Inflammatory macrophage treated with lipopolysaccharide for 4 hours (primary cell): ENCODE measurements at regions not wholly inside any gene's neighbourhood (a gene's known extent, or its start where the extent isn't known, plus 50 kb on each side); places are given as distances from the start of the nearest gene placed in this dataset.
A peak's percentile ranks its signal among the peaks of the same experiment; 100 is the strongest.
"Not testable (repeated sequence)": the region's sequence is repeated elsewhere in the genome, so short reads cannot be mapped to it uniquely, and the experiment has no call there.

Experiments used
- DNase-seq: peaks from one replicate; pipeline ENCODE4 v3.0.0-alpha.2; 2020

DNA sequence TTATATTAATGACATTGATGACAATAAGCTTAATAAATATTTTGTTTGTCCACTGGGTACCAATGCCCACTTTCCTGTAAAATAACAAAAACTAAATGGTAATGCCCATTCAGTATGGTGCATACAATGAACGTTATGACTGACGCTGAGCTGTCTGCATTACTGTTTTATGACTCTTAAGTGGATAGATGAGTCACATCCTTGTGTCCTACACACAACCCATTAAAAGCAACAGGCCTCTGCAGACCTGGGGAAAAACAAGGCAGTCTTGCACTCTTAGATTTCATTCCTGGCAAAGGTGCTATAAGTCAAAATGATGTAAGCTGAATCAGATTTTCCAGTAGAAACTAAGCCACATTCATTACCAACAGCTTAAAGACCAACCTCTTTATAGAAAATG, 176.3 kb upstream of the TMEM45B start:
- no peak for DNase-seq

DNA sequence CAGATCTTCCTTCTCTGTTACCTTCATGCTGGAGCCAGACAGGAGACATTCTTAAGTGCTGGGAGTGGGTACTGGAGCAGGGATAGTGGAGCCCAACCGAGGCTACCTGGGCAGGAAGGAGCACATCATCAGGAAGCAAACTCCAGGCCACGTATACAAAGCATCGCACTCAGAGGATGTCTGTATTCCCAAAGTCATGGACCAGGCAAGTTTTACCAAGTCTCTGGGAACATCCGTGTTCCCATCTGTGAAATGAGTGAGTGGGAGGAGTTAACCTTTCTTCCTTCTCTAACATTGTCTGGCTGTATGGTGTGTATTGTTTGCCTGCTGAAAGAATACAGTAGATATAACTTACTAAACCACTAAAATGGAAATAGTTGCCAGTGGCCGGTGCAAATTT, 175.0 kb upstream of the TMEM45B start:
- DNase-seq, result no peak

DNA sequence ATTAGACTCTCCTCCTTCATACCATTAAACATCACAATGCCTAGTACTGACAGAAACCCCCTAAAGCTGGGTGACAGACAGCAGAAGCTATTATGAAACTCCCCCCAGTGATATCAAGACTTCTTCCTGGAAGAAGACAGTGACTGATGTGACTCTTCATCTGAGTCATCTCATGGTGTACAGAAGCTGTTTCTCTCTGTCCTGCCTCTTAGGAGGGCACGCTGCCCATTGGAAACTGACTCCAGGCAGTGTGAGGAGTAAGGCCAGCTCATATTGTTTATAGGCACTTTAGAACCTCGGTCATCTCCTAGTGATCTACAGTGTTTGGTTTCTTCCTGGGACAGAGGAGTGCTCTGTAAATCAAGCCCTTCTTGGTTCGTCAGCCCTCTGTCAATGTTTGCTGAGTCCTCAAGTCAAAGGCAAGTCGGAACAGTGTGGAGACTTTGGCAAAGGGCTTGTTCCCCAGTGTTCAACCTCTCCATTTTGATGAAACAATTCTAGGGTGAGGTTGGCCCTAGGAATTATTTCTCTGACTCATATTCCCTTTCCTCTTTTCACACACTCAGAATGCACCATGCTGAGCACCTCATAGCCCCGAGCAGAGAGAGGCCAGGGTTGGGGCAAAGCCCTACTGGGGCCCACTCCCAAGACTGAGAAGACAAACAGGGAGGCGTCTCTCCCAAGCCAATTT, 172.5 kb upstream of the TMEM45B start:
- no peak for DNase-seq

DNA sequence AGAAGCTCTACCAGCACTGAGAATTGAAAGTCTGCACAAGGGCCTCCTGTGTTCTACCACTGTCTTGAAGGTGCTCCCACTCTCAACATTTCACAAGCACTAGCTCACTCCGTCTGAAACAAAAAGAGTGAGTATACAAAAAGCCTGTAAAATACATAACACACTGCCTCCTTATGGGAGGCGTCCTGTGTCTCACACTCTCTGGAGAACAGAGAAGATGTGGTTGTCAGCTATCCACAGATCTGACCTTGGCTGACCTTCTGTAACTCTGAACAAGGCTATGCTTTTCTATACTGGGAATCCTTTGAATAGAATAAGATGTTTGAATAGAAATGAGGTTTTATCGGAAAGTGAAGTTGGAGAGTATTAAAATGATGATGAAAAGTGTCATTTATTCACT, 171.3 kb upstream of the TMEM45B start:
- no peak for DNase-seq

DNA sequence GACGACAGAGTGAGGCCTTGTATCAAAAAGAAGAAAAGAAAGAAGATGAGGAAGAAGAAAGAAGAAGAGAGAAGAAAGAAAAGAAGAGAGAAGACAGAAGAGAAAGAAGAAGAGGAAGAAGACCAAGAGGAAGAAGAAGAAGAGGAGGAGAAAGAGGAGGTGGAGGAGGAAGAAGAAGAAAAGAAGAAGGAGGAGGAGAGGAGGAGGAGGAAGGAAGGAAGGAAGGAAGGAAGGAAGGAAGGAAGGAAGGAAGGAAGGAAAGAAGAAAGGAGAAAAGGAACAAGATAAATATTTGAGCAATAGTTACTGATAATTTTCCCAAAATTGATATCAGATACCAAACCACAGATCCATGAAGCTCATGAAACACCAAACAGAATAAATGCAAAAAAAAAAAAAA, 169.7 kb upstream of the TMEM45B start:
- DNase-seq, result no peak

DNA sequence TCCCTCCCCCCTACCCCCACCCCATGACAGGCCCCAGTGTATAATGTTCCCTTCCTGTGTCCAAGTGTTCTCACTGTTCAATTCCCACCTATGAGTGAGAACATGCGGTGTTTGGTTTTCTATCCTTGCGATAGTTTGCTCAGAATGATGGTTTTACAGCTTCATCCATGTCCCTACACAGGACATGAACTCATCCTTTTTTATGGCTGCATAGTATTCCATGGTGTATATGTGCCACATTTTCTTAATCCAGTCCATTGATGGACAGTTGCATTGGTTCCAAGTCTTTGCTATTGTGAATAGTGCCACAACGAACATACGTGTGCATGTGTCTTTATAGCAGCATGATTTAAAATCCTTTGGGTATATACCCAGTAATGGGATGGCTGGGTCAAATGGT, 165.6 kb upstream of the TMEM45B start:
- not testable (repeated sequence) for DNase-seq

DNA sequence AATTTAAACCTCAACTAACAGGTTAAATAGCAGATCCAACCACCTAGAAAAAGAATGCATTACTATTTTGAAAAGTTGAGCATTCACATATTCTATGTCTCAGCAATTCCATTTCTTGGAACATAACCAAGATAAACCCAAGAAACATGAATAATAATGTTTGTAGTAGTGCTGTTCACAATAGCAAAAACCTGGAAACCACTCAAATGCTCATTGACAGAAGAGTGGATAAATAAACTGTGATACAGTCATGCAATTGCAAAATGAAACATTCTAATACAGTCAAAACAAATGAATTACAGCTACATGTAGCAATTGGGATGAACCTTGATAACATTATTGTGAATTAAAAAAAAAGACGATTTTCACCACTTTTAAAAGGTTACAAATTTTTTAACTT, 162.8 kb upstream of the TMEM45B start:
- DNase-seq, result no peak

DNA sequence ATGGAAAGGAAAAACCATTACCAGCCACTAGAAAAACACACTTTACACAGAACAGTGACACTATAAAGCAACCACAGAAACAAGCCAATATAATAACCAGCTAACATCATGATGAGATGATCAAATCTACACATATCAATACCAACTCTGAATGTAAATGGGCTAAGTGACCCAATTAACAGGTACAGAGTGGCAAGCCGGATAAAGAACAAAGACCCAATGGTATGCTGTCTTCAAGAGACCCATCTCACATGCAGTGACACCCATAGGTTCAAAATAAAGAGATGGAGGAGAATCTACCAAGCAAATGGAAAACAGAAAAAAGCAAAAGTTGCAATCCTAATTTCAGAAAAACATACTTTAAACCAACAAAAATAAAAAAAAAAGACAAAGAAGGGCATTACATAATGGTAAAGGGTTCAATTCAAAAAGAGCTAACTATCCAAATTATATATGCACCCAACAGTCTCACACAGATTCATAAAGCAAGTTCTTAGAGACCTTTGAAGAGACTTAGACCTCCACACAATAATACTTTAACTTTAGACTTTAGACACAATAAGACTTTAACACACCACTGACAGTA, 160.3 kb upstream of the TMEM45B start:
- no peak for DNase-seq

DNA sequence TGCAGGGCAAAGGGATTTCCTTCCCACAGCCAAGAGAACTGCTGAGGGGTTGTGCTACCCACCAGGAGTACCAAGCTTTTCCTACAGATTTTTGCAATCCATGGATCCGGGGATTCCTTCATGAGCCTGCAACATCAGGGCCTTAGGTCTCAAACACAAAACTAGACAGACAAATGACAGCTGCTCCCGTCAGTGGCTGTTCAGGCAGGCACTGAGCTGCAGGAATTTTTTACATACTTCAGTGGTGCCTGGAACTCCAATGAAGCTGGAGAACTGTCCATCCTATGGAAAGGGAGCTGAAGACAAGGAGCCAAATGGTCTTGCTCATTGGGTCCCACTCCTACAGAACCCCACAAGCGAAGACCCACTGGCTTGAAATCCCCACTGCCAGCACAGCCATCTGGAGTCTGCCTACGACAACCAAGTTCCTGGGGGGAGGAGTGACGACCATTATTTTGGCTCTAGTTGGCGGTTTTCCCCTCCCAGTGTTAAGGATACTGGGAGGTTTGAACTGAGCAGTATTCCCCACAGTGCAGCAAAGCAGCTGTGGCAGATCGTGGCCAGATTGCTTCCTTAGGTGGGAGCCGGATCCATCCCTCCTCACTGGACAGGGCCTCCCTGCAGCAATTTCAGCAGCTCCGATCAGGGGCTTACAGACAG, 157.7 kb upstream of the TMEM45B start:
- no peak for DNase-seq

DNA sequence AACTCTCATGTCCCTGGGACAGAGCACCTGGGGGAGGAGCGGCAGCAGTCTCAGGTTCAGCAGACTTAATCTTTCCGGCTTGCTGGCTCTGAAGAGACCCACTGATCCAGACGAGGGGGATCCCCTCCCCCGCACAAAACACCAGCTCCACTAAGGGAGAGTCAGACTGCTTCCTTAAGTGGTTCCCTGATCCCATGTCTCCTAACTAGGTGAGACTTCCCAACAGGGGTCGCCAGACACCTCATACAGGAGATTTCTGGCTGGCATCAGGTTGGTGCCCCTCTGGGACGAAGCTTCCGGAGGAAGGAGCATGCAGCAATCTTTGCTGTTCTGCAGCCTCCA, 157.2 kb upstream of the TMEM45B start:
- DNase-seq, result no peak

DNA sequence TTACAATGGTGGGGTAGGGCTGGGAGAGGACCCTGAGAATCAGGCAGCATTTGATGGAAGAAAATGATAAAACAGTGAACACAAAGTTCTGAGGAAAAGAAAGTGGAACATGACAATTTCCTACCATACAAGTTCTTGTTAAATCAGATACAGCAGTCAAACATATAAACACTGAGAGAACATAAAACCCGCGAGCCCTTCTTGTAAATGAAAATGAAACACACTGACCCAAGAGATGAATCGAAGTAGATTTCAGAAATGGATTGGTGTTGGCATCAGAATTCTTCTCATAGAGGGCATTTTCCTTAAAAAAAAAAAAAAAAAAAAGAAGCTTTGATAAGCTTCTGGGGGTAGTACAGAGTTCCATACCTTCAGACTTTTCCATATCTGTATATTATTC, 134.7 kb upstream of the TMEM45B start:
- DNase-seq, result no peak

DNA sequence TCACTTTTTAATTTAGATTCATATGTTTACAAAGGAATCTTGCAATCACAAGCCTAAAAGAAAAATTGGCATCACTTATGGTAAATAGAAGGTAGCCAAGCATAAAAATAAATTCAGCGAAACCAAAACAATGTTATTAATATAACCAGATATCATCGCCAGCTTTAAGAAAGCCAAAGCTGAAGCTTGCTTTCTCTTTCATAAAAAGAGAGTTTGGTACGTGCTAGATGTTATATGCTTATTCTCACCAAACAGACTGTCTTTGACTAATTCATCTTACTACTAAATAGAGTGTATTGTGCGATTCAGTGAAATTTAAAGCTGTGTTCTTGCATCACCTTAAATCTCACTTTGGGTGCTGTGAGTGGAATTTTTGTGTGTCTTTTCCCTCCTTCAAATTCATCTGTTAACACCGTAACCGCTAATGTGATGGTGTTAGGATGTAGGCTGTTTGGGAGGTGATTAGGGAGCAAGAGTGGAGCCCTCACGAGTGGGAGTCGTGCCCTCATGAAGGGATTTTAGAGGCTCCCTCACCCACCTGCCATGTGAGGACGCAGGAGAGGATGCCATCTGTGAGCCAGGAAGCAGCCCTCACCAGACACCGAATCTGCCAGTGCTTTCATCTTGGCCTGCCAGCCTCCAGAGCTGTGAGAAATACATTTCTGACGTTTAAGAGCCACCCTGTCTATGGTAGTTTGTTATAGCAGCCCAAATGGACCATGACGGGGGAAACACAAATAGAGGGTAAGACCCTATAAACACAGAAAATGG, 134.1 kb upstream of the TMEM45B start:
- no peak for DNase-seq

DNA sequence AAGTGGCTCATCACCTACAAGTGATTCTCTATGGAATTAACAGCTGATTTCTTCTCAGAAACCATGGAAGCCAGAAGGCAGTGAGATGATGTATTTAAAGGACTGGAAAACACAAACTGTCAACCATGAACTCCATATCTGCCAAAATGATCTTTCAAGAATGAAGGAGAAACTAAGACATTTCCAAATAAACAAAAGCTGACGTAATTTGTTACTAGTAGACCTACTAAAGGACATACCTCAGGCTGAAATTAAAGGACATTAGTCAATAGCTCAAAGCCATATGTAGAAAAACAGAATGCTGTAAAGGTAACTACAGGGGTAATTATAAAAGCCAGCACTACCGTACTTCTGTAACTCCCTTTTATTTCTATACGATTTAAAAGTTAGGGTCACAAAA, 129.4 kb upstream of the TMEM45B start:
- DNase-seq, result no peak

DNA sequence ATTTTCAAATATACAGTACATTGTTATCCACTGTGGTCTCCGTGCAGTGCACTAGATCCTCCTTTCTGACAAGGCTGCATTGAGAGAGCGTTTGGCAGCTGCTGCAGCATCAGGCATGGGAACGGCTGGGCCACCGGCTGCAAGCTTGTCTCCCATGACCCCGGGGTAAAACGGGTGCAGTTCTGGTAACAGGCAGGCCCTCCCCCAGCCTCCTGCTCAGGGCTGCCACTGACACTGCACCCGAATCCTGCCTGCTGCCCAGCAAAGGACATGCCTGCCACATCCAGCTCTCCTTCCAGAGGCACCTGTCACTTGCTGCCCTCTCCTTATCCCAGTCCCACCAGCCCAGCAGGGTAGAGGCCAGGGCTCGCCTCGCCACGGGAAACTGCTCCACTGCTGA, 124.5 kb upstream of the TMEM45B start:
- DNase-seq, result no peak

DNA sequence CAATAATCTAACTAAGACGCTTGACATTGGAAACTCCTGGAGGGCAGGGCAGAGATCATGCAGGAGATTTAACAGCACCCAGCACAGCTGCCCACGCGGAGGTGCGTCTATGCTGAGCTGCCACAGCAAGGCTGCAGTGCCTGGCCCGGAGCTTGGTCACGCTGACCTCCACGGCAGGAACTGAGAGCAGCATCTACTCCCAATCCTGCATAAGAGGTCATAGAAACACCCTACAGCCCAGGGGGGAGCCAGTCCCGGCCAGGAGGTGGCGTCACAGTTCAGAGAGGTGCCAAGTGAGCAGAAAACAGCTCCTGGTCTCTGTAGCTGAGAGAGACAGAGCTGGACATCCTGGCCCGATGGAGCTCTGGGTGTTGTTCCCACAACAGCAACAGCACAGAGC, 121.1 kb upstream of the TMEM45B start:
- DNase-seq, result no peak

DNA sequence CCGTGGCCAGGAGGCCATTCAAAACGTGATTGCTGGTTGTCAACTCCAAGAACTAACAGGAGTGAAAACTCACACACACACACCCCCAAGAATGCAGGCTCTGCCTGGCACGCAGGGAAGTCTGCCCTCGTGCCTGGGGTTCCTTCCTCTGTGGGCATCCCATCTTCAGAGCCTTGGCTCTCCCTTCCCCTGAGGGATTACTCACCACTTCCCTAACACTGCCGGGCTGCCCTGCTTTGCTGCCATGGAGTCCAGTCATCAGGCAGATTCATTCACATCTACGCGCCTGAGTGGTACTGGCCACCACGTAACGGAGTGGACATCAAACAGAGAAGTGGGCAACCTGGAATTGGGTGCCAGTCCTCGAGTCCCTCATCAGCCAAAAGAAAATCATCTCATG, 120.7 kb upstream of the TMEM45B start:
- peak; percentile 13 for DNase-seq

DNA sequence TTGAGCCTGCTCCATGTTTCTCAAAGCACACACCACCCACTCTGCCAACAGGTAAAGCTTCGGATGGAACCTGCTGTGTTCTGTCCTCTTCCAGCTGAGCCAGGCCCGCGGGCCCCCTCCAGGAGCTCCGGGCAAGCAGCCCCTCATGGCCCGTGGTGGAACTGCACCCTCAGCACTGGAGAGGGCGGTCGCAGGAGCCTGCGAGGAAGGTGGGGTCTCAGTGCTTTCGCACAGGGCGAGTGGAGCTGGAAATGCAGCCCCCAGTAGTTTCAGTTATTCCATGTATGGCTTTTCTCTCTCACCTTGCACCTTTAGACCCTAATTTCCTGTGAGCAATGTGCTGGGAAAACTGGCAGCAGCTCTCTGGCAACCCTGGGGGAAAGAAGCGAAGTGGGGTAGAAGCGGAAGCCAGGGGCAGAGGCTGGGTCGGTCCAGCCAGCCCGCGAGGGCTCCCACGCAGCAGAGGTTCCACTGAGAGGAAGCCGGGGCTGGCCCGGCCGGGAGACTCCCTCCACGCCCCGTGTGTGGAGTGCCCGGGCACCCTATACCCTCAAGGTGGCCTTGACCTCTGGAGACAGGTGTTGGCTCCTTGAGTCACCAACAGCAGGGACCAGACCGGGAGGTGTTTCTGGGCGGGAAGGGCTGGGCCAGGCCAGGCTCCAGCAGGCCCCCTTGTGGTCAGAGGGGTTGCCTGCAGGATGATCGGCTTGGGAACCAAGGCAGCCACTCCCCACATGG, 119.9 kb upstream of the TMEM45B start:
- peak; percentile 14 for DNase-seq

DNA sequence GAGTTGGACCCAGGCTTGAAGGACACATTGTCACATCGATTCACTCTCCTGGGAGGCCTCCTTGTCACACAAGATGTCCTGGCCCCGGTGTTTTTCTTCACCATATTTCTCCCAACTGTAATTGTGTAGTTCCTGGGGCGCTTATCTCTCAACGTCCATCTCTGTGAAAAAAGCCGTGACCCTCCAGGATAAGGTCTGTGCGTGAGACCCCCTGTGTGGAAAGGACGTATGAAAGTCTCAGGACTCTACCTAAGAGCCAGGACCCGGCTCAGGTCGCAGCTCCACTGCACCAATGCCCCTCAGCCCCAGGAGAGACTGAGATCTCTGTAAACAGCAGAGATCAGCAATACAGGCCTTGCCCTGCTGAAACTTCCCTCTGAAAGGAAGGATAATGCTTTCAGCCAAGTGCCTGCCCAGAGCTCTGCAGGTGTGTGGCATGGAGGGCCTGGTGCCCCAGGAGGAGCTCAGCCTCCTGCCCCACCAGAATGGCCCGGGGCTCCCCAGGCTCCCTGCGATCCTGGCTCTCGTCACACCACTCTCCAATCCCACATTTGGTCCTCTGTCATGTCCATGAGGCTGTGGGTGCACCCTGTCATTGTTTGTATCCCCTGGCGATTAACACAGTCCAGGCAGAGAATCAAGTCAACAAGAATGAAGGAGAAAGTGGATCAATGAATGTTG, 119.2 kb upstream of the TMEM45B start:
- DNase-seq, result no peak

DNA sequence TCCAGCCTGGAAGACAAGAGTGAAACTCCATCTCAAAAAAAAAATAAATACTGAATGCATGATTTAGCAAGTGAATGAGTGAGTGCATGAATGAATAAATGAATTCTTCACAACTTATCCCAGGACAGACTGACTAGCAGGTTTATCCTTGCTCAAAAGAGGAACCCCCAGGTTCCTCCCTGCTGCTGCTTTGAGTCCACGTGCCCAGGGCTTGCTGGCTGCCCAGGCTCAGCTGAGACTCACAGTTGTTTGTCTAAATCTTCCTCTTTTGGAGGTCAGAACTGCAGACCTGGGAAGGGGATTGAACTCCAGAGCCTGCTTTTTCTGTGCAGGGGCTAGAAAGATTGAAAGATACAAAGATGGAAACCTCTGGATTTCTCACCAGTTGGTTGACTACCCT, 117.4 kb upstream of the TMEM45B start:
- DNase-seq, result peak; percentile 11

DNA sequence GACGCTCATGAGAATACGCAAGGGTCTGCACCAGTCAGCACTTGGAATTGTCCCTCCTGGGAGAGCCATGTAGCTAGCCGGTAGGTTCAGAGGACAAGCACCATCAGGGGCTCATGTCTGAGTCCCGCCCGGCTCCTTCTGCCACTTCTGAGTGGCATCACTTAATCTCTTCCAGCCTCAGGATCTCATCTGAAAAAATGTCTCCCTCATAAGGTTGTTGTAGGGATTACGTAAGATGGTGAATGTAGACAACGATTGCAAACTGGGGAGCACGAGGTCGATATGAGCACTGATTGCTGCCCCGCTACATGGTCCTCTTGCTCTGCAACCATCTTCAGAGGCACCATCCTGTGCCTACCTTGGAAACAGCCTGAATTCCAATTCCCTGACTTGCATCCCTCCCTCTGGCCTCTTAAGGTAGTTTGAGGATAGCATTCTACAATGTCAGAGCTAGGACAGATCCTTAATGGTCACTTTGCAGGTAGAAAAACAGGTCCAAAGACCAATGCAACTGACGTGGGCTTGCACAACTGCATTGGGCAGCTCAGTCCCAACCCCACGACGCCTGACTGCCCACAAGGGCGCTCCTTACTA, 115.8 kb upstream of the TMEM45B start:
- DNase-seq, result no peak

DNA sequence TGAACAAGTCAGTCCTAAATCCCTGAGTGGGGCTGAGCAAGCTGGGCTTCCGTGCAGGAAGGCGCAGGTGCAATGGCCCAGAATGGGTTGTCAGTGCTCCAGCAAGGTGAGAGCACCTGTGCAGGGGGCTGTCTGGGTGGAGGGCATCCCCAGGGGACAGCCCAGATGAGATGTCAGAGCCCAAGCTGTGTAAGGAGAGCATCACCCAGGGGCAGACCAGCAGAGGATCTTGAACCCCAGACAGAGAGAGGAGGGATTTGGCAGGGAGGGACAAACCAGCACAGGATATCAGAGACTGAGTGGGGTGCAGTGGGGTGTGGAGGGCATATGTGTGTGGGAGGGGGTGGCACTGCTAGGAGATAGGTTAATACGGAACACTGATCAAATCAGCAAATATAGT, 114.9 kb upstream of the TMEM45B start:
- DNase-seq, result no peak

DNA sequence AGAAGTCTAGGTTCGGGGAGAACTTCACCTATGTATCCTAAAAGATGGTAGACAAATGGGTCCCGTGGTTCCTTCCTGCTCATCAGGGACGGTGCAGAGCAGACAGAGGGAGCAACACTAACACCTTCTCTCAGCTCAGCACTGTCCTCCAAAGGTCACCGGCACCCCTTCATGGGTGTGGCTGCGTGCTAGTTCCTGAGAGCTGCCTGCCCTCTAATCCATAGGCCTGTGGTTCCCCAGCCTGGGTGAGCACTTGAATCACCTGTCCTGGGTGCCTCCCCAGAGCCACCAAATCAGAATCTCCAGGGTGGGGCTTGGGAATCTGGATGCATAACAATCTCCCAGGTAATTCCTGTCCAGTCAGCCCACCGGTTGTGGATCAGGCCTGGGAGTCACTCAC, 113.9 kb upstream of the TMEM45B start:
- DNase-seq, result no peak
